HL-60 (cell line): ENCODE measurements at regions not wholly inside any gene's neighbourhood (a gene's known extent, or its start where the extent isn't known, plus 50 kb on each side); places are given as distances from the start of the nearest gene placed in this dataset.

Experiments used
- GABPA ChIP-seq: IDR thresholded peaks from 2 replicates; pipeline ENCODE4 v1.6.1; 2012; ENCODE audit warnings: low read depth
- POLR2AphosphoS5 ChIP-seq: IDR thresholded peaks from 2 replicates; pipeline ENCODE4 v1.6.1; 2012; ENCODE audit warnings: low read depth
- SPI1 ChIP-seq: IDR thresholded peaks from 2 replicates; pipeline ENCODE4 v1.6.1; 2012; ENCODE audit warnings: low read depth, mild to moderate bottlenecking, borderline replicate concordance
- TF ChIP-seq, protein P1 (sequence below): IDR thresholded peaks from one replicate; pipeline ENCODE4 v1.5.1; 2011; ENCODE audit warnings: low read length, control low read depth, inconsistent platforms; ENCODE audit not compliant: insufficient read depth
- TF ChIP-seq, protein P2 (sequence below): IDR thresholded peaks from 2 replicates; pipeline ENCODE4 v1.6.1; 2012; ENCODE audit warnings: low read depth; ENCODE audit not compliant: insufficient replicate concordance

DNA sequence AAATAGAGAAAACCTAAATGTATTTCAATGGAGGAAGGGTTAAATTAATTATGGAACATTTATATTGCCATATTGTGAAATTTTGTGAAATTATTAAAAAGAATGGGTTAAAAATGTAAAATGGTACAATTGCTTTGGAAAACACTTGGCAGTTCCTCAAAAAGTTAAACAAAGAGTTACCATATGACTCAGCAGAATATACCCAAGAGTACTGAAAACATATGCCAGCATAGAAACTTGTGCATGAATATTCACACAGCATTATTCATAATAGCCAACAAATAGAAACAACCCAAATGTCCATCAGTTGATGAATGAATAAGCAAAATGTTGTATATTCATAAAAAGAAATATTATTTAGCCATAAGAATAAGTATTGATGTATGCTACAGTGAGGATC is 181.0 kb upstream of the MAST4 start:
- TF ChIP-seq, protein P1, sequence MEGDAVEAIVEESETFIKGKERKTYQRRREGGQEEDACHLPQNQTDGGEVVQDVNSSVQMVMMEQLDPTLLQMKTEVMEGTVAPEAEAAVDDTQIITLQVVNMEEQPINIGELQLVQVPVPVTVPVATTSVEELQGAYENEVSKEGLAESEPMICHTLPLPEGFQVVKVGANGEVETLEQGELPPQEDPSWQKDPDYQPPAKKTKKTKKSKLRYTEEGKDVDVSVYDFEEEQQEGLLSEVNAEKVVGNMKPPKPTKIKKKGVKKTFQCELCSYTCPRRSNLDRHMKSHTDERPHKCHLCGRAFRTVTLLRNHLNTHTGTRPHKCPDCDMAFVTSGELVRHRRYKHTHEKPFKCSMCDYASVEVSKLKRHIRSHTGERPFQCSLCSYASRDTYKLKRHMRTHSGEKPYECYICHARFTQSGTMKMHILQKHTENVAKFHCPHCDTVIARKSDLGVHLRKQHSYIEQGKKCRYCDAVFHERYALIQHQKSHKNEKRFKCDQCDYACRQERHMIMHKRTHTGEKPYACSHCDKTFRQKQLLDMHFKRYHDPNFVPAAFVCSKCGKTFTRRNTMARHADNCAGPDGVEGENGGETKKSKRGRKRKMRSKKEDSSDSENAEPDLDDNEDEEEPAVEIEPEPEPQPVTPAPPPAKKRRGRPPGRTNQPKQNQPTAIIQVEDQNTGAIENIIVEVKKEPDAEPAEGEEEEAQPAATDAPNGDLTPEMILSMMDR: no peak
- TF ChIP-seq GABPA: no peak
- no peak for TF ChIP-seq POLR2AphosphoS5
- TF ChIP-seq, protein P2, sequence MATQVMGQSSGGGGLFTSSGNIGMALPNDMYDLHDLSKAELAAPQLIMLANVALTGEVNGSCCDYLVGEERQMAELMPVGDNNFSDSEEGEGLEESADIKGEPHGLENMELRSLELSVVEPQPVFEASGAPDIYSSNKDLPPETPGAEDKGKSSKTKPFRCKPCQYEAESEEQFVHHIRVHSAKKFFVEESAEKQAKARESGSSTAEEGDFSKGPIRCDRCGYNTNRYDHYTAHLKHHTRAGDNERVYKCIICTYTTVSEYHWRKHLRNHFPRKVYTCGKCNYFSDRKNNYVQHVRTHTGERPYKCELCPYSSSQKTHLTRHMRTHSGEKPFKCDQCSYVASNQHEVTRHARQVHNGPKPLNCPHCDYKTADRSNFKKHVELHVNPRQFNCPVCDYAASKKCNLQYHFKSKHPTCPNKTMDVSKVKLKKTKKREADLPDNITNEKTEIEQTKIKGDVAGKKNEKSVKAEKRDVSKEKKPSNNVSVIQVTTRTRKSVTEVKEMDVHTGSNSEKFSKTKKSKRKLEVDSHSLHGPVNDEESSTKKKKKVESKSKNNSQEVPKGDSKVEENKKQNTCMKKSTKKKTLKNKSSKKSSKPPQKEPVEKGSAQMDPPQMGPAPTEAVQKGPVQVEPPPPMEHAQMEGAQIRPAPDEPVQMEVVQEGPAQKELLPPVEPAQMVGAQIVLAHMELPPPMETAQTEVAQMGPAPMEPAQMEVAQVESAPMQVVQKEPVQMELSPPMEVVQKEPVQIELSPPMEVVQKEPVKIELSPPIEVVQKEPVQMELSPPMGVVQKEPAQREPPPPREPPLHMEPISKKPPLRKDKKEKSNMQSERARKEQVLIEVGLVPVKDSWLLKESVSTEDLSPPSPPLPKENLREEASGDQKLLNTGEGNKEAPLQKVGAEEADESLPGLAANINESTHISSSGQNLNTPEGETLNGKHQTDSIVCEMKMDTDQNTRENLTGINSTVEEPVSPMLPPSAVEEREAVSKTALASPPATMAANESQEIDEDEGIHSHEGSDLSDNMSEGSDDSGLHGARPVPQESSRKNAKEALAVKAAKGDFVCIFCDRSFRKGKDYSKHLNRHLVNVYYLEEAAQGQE: no peak
- TF ChIP-seq SPI1: peak; percentile 37
